WERI-Rb-1 (cell line): ENCODE measurements at regions not wholly inside any gene's neighbourhood (a gene's known extent, or its start where the extent isn't known, plus 50 kb on each side); places are given as distances from the start of the nearest gene placed in this dataset.
"Not testable (repeated sequence)": the region's sequence is repeated elsewhere in the genome, so short reads cannot be mapped to it uniquely, and the experiment has no call there.

Experiments used
- DNase-seq: peaks from one replicate; pipeline ENCODE4 v3.0.0-alpha.2; 2020
- H3K27ac ChIP-seq: fragments of 250-450 bp; sonication (Bioruptor Pico); 2 replicates; pipeline ENCODE4 v1.5.1; 2020; ENCODE audit warnings: mild to moderate bottlenecking, moderate library complexity
- H3K27me3 ChIP-seq: fragments of 250-450 bp; sonication (Bioruptor Pico); 2 replicates; pipeline ENCODE4 v1.5.1; 2021; ENCODE audit warnings: mild to moderate bottlenecking, low read depth, moderate library complexity; ENCODE audit not compliant: insufficient read depth, severe bottlenecking
- H3K36me3 ChIP-seq: fragments of 250-450 bp; sonication (Bioruptor Pico); 2 replicates; pipeline ENCODE4 v1.5.1; 2020; ENCODE audit warnings: mild to moderate bottlenecking, moderate library complexity
- H3K4me3 ChIP-seq: 2 replicates; pipeline ENCODE4 v1.5.1; 2011; ENCODE audit warnings: low read depth, mild to moderate bottlenecking, control low read depth, low read length
- H3K9me3 ChIP-seq: fragments of 250-450 bp; sonication (Bioruptor Pico); 2 replicates; pipeline ENCODE4 v1.5.1; 2021; ENCODE audit warnings: mild to moderate bottlenecking, moderate library complexity; ENCODE audit not compliant: severe bottlenecking
- CTCF ChIP-seq: IDR thresholded peaks from 2 replicates; pipeline ENCODE4 v1.5.1; 2011; ENCODE audit warnings: low read depth, mild to moderate bottlenecking, control low read depth, inconsistent platforms, low read length

DNA sequence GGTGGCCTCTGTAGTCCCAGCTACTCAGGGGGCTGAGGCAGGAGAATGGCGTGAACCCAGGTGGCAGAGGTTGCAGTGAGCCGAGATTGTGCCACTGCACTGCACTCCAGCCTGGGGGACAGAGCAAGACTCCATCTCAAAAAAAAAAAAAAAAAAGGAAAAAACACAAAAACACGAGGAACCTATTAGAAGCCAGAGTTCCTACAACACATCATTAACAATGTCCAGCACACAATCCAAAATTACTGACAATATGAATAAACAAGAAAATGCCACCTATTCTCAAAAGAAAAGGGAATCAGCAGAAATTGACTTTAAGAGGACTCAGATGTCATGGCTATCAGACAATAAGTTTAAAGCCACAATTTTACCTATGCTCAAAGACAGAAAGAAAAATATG lies 57.3 kb upstream of the HS3ST3A1 start:
- H3K4me3 ChIP-seq, H3K27ac ChIP-seq, H3K27me3 ChIP-seq, DNase-seq, H3K36me3 ChIP-seq, H3K9me3 ChIP-seq: not testable (repeated sequence)

DNA sequence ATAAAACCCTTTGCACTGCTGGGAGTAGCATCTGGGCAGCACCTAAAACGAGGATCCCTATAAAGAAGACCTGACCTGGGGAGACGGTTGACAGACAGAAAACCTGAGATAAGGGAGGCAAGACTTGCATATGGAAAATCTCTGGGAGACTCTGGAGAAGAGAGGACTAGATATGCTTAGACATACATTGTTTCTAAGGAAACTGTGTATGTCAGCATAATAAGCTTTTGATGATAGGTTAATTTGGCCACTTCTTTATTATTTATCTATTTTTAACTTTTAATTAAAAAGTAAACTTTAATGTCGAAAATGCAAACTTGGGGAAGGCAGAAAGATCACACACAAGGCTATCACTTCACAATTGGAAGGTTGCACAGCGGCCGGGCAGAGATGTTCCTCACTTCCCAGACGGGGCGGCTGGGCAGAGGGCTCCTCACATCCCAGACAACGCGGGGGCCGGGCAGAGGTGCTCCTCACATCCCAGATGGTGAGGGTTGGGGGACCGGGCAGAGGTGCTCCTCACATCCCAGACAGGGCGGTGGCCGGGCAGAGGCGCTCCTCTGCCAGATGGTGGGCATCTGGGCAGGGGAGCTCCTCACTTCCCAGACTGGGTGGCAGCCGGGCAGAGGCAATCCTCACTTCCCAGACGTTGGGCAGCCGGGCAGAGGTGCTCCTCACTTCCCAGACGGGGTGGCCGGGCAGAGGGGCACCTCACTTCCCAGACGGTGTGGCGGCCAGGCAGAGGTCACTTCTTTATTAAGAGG lies 64.3 kb upstream of the HS3ST3A1 start:
- Histone ChIP-seq H3K9me3 (no peaks in the 10 kb centered on the region), H3K27me3 (no peaks in the 10 kb centered on the region), H3K36me3 (no peaks in the 10 kb centered on the region), H3K27ac (no peak overlapping the region), H3K4me3 (no peak overlapping the region)
- DNase-seq: no peak
- no peak for TF ChIP-seq CTCF

- no peak overlapping the region for H3K27ac ChIP-seq
- no peak for DNase-seq
- H3K36me3 ChIP-seq: no peaks in the 10 kb centered on the region
- H3K4me3 ChIP-seq: no peak overlapping the region
- no peak for TF ChIP-seq CTCF
- H3K9me3 ChIP-seq: no peaks in the 10 kb centered on the region
- H3K27me3 ChIP-seq: no peaks in the 10 kb centered on the region
These were observed 69.6 kb upstream of the HS3ST3A1 start for GRCh38 chr17:13671341-13671740.

DNA sequence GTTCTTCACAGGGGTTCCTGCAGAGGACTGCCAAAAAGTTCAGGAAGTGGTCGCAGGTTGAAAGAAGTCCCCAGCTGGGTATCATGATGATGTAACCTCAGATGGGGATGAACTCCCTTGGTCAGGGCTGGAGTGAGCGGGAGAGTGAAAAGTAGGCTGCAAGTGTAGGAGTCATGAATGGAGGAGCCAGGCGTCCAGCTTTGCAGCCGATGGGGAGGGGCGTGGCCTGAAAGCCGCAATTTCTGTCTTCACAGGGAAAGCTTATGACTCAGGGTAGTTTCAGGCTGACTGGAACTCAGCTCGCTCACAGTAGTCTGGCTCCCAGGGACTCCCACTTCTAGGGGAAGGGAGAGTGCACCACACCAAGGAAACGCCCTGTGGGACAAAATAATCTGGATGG lies 70.0 kb upstream of the HS3ST3A1 start:
- H3K36me3 ChIP-seq: no peaks in the 10 kb centered on the region
- H3K9me3 ChIP-seq: no peaks in the 10 kb centered on the region
- no peak for DNase-seq
- no peak overlapping the region for H3K4me3 ChIP-seq
- no peaks in the 10 kb centered on the region for H3K27me3 ChIP-seq
- TF ChIP-seq CTCF: no peak
- no peak overlapping the region for H3K27ac ChIP-seq

DNA sequence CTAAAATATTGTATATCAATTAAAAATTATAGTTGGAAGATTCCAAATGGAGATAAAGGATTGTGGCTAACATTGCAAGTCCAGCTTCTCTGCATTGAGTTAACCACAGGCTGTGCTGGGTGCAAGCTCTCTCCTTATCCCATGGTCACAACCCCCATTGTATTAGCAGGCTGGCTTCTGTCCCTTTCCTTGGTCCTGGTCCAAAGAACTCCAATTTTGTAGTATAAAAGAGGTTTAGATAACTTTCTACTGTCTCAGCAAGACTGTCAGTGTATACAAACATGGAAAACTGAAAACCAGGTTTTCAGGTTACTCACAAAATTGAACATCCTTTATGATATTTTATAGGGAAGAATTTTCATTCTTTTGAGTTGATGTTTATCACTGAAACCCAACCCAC lies 76.6 kb upstream of the HS3ST3A1 start:
- no peak for TF ChIP-seq CTCF
- Histone ChIP-seq H3K9me3 (no peaks in the 10 kb centered on the region), H3K27ac (no peak overlapping the region), H3K4me3 (no peak overlapping the region), H3K36me3 (no peaks in the 10 kb centered on the region), H3K27me3 (no peaks in the 10 kb centered on the region)
- DNase-seq: no peak

DNA sequence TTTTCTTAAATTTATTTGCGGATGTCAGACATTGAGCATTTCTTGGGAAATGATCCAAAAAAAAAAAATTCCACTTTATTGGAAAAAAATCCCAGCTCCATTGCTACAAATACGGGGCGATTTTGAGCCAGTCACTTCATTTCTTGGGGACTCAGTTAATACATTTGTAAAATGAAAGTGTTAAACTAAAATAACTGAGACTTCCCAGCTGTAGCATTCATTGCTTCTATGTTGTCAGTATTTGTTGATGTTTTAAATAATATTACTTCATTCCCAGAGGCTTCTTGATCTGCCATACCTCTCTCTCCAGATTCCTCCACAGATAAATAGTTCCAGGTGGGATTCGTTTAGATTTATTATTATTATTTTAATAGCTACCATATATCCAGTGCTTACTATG lies 77.1 kb upstream of the HS3ST3A1 start:
- Histone ChIP-seq H3K27ac (no peak overlapping the region), H3K9me3 (no peaks in the 10 kb centered on the region)
- no peak for TF ChIP-seq CTCF

More for the DNA sequence above, 77.1 kb upstream of the HS3ST3A1 start:
- no peaks in the 10 kb centered on the region for H3K36me3 ChIP-seq
- H3K4me3 ChIP-seq: no peak overlapping the region
- no peaks in the 10 kb centered on the region for H3K27me3 ChIP-seq
- DNase-seq: no peak
